Esophagus (tissue), 2 donors: ENCODE measurements at regions not wholly inside any gene's neighbourhood (a gene's known extent, or its start where the extent isn't known, plus 50 kb on each side); places are given as distances from the start of the nearest gene placed in this dataset.

ENCODE experiments used
- H3K27ac ChIP-seq, 2 donors: one replicate each; pipeline ENCODE4 v1.5.1; 2013; ENCODE audit warnings: low read depth in 2 of 2, mild to moderate bottlenecking in 2 of 2, inconsistent platforms in 1 of 2, low read length in 1 of 2, moderate library complexity in 1 of 2
- H3K27me3 ChIP-seq, 2 donors: one replicate each; pipeline ENCODE4 v1.6.1; 2013; ENCODE audit warnings: low read length in 2 of 2, control low read depth in 1 of 2, mild to moderate bottlenecking in 1 of 2; ENCODE audit not compliant: insufficient read depth in 2 of 2, control insufficient read depth in 1 of 2
- H3K36me3 ChIP-seq, 2 donors: one replicate each; pipeline ENCODE4 v1.6.1; 2013; ENCODE audit warnings: low read length in 1 of 2; ENCODE audit not compliant: control insufficient read depth in 2 of 2, insufficient read depth in 2 of 2
- H3K4me1 ChIP-seq, 2 donors: one replicate each; pipeline ENCODE4 v1.6.1; 2013; ENCODE audit warnings: low read length in 1 of 2; ENCODE audit not compliant: control insufficient read depth in 2 of 2, insufficient read depth in 2 of 2
- H3K4me3 ChIP-seq, 2 donors: one replicate each; pipeline ENCODE4 v1.5.1; 2013; ENCODE audit warnings: low read length in 2 of 2, mild to moderate bottlenecking in 2 of 2, low read depth in 1 of 2, moderate library complexity in 1 of 2
- H3K9me3 ChIP-seq, 2 donors: one replicate each; pipeline ENCODE4 v1.6.1; 2013; ENCODE audit warnings: mild to moderate bottlenecking in 2 of 2, low read depth in 1 of 2, low read length in 1 of 2, moderate library complexity in 1 of 2; ENCODE audit not compliant: control insufficient read depth in 2 of 2, insufficient read depth in 1 of 2
- WGBS, 2 donors: extraction: QIAGEN DNeasy Blood & Tissue Kit; methylation state at CpG; one replicate each; pipeline ENCODE4 v1.1.7; 2013; 5-methylcytosine and 5-hydroxymethylcytosine counted together
- donor health status: healthy with polysubstance abuse.
- donor health status: Bipolar disorder and iron deficiency.

DNA sequence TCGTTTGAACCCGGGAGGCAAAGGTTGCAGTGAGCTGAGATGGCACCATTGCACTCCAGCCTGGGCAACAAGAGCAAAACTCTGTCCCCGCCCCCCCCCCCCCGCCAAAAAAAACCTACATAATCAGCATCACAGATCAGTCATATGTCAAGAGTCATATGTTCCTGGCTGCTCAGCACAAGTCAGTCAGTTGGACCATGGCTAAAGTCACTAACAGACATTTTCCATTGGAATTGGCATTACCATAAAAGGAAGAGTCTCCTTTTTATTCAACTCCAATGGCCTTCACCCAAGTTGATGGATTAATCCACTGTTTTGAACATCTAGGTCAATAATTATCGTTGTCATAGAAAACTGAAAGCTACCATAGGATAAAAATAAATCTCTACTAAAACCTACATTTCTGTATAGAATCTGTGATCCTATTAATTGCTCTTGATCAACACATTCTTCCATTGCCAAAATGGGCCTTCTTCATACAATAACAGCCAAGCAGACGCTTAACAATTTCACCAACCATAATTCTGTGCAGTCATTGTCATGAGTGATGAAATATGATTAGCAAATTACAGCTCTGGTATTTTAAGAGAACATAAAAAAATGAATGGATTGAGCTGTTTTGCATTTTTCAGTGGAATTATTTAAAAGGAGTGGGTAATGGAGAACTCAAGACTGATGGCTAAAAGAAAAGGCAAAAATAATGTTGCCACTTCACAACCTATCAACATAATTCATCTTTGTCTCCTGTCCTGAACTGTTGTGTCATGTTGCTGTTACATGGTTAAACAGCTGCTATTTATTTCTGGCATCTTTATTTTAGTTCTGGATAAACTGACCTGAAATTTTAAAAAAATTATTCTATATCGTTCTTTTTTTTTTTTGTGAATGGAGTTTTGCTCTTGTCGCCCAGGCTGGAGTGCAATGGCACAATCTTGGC is 555.5 kb upstream of the JARID2 start:
- no peaks in the 10 kb centered on the region for H3K4me1 ChIP-seq
- no peaks in the 10 kb centered on the region for H3K36me3 ChIP-seq
- 89 to 93% methylated on average over 8 of the region's 8 CpGs for WGBS, 2 donors

DNA sequence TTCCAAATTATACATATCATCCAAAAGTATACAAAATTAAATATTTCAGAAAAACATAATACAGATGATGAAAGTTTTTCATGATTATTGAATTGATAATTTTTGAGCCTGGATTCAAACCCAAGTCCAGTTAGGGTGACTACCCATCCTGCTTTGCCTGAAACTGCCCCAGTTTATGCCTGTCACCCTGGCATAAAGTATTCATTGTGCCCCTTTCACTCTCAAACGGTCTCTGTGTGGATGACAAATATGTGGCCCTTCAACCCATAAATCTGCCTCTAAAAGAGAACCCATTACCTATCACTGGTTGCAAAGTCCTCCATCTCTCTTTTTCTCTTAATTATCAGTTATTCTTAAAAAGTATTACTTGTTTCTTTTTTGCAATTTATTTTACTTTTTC is 553.7 kb upstream of the JARID2 start:
- Histone ChIP-seq H3K27me3 (no peaks in the 10 kb centered on the region), H3K27ac (no peak overlapping the region), H3K36me3 (no peaks in the 10 kb centered on the region), H3K4me1 (no peaks in the 10 kb centered on the region), H3K4me3 (no peak overlapping the region), H3K9me3 (no peaks in the 10 kb centered on the region)
- WGBS, 2 donors = 61 to 65% methylated on average over 1 of the region's 1 CpG

More for the DNA sequence above, 555.5 kb upstream of the JARID2 start:
- no peak overlapping the region for H3K4me3 ChIP-seq
- no peaks in the 10 kb centered on the region for H3K9me3 ChIP-seq
- H3K27me3 ChIP-seq = no peaks in the 10 kb centered on the region
- H3K27ac ChIP-seq = no peak overlapping the region

DNA sequence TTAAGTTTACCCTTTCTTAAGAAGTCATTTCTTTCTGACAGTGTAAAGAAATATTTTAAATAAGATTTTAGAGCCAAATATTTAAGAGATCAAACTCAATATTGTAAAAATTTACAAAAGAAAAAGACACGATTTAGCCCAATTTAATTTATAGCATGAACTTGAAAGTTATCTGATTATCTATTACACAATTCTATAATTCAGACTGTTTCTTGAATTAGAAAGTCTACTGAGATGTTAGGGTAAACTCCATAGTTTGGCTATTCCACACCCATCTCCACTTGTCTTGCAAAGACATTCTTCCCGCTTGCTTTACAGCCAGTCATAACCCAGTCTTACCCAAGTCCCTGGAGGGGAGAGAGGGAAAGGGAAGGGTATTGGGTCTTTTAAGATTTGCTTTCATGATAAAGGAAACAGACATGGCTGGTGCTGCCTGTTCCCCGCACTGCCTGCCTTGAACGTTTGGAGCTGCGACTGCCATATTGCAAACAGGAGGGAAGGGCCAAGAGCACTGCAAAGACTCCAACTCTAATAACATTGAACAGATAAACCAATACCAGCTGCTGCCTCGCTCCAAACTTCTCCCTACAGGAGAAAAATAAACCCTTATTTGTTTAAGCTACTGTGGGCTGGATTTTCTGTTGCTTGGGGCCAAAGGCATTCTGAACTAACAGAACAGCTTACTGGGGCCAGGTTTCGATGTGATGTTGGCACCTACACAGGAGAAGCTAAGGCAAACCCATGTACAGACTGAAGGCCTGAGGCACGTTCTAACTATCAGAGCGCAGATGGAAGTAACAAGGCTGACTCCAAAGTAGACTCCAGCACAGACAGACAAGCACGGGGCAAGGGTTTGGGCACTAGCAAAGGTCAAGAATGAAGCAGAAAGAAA is 552.3 kb upstream of the JARID2 start:
- 62 to 67% methylated on average over 10 of the region's 10 CpGs for WGBS, 2 donors
- Histone ChIP-seq H3K4me3 (no peak overlapping the region), H3K9me3 (no peaks in the 10 kb centered on the region)

DNA sequence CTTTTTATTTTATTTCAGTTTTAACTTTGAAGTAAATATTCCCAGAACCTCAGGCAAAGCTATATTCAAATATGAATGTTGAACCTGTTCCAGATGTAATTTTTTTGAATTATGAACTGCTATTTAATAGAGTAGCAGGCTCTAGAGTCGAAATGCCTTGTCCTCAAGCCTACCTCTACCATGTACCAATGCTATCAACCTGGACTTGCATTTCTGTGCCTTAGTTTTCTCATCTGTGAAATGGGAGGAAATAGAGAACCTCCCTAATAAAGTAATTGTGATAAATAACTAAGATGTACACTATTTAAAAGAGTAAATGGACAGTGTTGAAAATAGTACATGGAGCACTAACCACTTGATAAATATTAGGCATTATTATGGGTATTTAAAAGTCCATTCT is 551.6 kb upstream of the JARID2 start:
- no peaks in the 10 kb centered on the region for H3K27me3 ChIP-seq
- H3K4me3 ChIP-seq = no peak overlapping the region
- 54 to 63% methylated on average over 1 of the region's 1 CpG for WGBS, 2 donors
- no peaks in the 10 kb centered on the region for H3K4me1 ChIP-seq
- no peak overlapping the region for H3K27ac ChIP-seq
- no peaks in the 10 kb centered on the region for H3K9me3 ChIP-seq
- no peaks in the 10 kb centered on the region for H3K36me3 ChIP-seq

More for the DNA sequence above, 552.3 kb upstream of the JARID2 start:
- Histone ChIP-seq H3K4me1 (no peaks in the 10 kb centered on the region), H3K36me3 (no peaks in the 10 kb centered on the region), H3K27me3 (no peaks in the 10 kb centered on the region), H3K27ac (no peak overlapping the region)

DNA sequence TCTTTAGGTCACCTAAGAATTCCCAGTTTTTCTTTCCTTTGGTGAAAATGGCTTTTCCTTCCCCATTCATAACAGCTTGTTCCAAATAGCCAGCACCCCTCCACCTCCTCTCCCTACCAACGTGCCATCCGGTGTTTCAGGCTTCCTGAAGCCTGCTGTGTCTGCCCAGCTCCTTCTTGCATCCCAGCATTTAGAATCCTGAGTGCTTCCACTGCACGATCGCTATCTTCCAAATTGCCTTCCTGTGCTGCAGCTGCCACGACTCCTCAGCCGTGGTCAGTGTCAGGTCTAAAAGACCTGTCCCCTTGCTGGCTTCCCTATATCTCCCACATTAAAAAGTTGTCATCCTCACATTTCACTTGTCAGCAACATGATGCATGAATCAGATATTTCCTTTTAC is 550.3 kb upstream of the JARID2 start:
- Histone ChIP-seq H3K36me3 (no peaks in the 10 kb centered on the region), H3K9me3 (no peaks in the 10 kb centered on the region), H3K4me3 (no peak overlapping the region), H3K27me3 (no peaks in the 10 kb centered on the region), H3K27ac (no peak overlapping the region), H3K4me1 (no peaks in the 10 kb centered on the region)
- WGBS, 2 donors = 72 to 78% methylated on average over 6 of the region's 6 CpGs

DNA sequence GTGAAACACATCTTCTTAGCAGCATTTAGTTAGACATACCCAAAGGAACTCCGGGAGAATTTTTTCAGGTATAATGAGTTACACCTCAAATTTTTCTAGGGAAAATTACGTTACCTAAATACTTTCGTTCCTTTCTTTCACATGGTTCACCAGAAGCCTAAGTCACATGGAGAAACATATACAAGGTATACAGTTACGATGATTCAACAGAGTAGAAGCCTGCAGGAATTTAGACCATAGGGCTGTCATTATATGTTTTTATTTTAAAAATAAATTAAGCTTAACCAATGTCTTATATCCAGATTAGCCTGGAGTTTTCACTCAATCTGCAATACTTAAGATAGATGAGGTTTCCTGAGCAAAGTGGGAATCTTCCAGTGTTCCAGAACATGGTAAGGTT is 549.5 kb upstream of the JARID2 start:
- no peak overlapping the region for H3K27ac ChIP-seq
- WGBS, 2 donors = 94 to 95% methylated on average over 4 of the region's 4 CpGs
- no peak overlapping the region for H3K4me3 ChIP-seq
- H3K36me3 ChIP-seq = no peaks in the 10 kb centered on the region
- H3K27me3 ChIP-seq = no peaks in the 10 kb centered on the region
- no peaks in the 10 kb centered on the region for H3K4me1 ChIP-seq
- H3K9me3 ChIP-seq = no peaks in the 10 kb centered on the region

DNA sequence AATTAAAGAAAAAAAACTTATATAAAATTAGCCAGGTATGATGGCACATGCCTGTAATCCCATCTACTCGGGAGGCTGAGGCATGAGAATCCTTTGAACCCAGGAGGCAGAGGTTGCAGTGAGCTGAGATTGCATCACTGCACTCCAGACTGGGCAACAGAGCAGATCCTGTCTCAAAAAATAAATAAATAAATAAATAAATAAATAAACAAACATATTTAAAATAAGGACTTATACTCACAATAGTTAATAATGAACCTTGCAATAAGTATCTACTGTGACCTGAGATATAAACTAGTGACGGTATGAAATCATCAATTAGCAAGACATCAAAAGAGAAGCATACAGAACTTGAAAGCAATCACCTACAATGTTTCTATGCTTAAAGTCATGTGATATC is 548.4 kb upstream of the JARID2 start:
- Histone ChIP-seq H3K27me3 (no peaks in the 10 kb centered on the region), H3K4me3 (no peak overlapping the region), H3K27ac (no peak overlapping the region), H3K9me3 (no peaks in the 10 kb centered on the region), H3K36me3 (no peaks in the 10 kb centered on the region), H3K4me1 (no peaks in the 10 kb centered on the region)
- WGBS, 2 donors = 85 to 92% methylated on average over 2 of the region's 2 CpGs

DNA sequence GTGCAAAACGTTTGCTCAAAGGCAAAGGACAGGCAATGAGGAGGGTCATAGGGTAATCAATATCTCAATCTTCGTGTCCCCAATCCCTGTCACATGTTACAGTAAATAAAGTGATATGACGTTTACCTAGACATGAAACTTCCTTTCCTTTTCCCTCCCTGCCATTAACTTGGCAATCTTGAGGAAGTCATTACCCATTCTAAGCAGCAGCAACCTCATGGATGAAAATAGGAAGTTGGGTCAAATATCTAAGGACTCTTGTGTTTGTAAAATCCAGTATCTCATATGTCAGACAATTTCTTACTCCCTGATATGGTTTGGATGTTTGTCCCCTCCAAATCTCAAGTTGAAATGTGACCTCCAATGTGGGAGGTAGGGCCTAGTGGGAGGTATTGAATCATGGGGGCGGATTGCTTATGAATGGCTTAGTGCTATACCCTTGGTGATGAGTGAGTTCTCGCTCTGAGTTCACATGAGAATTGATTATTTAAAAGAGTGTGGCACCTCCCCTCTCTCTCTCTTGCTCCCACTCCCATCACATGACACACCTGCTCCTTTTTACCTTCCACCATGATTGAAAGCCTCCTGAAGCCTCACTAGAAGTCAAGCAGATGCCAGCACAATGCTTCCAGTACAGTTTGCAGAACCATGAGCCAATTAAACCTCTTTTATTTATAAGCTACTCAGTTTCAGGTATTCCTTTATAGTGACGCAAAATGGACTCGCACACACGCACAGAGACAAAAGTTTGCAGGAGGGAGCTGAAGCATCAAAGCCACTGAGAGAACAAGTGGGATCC is 545.9 kb upstream of the JARID2 start:
- no peaks in the 10 kb centered on the region for H3K36me3 ChIP-seq
- H3K27ac ChIP-seq = no peak overlapping the region
- no peaks in the 10 kb centered on the region for H3K27me3 ChIP-seq
- 89 to 93% methylated on average over 8 of the region's 8 CpGs for WGBS, 2 donors
- H3K9me3 ChIP-seq = no peaks in the 10 kb centered on the region
- no peaks in the 10 kb centered on the region for H3K4me1 ChIP-seq
- no peak overlapping the region for H3K4me3 ChIP-seq

DNA sequence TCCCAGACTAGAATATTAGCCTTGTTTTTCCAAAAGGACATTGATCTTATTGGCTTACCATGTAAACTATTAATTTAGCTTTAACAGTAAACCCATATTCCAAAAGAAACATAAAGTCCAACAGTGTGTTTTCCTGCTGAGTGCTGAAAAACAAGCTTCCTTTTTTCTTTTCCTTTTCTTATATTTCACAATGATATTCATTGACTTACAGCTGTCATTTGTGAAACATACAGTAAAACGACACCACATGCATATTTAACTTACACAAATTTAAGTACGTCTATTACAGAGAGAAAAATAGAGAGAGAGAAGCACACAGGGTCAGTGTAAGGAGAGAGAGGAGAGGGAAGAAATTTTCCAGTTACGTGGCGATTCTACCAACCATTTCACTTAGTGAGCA is 543.9 kb upstream of the JARID2 start:
- H3K36me3 ChIP-seq = no peaks in the 10 kb centered on the region
- H3K9me3 ChIP-seq = no peaks in the 10 kb centered on the region
- no peak overlapping the region for H3K4me3 ChIP-seq
- peaks cover 3 to 5% of the 10 kb centered on the region in 2 donors for H3K4me1 ChIP-seq
- WGBS, 2 donors = 85 to 86% methylated on average over 4 of the region's 4 CpGs
- H3K27ac ChIP-seq = no peak overlapping the region
- H3K27me3 ChIP-seq = no peaks in the 10 kb centered on the region
